ENCODE measurements at regions not wholly inside any gene's neighbourhood (a gene's known extent, or its start where the extent isn't known, plus 50 kb on each side); places are given as distances from the start of the nearest gene placed in this dataset.

DNA sequence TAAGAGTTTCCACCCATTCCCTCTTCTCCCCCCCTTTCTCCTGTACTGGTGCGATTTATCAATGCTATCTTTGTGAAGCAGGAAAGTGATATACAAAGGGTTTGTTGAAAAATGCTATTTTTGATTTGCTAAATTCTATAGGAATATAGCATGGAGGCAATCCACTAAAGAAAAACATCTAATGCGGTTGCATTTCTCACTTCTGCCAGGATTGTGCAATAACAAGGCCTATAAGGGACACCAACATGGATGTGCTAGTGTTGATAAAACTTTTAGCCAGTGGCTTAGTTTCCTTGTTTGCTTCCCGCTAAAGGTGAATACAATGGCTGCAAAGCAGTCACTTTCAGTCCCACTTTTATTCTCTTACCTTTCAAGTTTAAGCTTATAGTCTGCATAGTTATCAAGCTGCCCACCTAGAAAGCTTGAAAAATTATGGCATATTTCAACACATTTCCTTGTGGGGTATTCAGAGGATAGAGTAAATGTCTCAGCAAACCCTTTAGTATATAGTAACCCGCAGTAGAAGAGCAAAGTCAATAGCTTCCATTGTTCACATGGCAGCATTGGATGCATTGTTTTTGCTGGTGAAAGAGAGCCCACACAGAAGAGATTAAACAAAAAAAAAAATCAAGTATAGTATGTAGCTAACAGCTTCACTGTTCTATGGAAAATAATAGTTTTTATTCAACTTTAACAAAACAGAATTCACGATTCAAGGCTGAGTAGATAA lies 674.6 kb upstream of the SEMA6A start:
- intact Hi-C loops (cut with micrococcal nuclease) = no loop called here
- TF ChIP-seq, protein P1, sequence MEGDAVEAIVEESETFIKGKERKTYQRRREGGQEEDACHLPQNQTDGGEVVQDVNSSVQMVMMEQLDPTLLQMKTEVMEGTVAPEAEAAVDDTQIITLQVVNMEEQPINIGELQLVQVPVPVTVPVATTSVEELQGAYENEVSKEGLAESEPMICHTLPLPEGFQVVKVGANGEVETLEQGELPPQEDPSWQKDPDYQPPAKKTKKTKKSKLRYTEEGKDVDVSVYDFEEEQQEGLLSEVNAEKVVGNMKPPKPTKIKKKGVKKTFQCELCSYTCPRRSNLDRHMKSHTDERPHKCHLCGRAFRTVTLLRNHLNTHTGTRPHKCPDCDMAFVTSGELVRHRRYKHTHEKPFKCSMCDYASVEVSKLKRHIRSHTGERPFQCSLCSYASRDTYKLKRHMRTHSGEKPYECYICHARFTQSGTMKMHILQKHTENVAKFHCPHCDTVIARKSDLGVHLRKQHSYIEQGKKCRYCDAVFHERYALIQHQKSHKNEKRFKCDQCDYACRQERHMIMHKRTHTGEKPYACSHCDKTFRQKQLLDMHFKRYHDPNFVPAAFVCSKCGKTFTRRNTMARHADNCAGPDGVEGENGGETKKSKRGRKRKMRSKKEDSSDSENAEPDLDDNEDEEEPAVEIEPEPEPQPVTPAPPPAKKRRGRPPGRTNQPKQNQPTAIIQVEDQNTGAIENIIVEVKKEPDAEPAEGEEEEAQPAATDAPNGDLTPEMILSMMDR (IDR thresholded peaks at IDR 0.05; ENCODE audit: unreplicated experiment) = no peak
- no peak for DNase-seq (ENCODE audit: unreplicated experiment)
- Mint-ChIP-seq H3K27me3 (ENCODE audit: insufficient read depth, unreplicated experiment) (no peaks in the 10 kb centered on the region), H3K9me3 (ENCODE audit: unreplicated experiment) (no peaks in the 10 kb centered on the region), H3K27ac (ENCODE audit: low read depth, unreplicated experiment) (no peak overlapping the region), H3K36me3 (ENCODE audit: insufficient read depth, unreplicated experiment) (no peaks in the 10 kb centered on the region), H3K4me1 (ENCODE audit: insufficient read depth, unreplicated experiment) (no peaks in the 10 kb centered on the region), H3K4me3 (ENCODE audit: unreplicated experiment) (no peak overlapping the region)
- ChIA-PET POLR2A (interaction anchor here (0.6 kb wide), 1 partner anchor 61 kb away, joined by 3 read pairs; no protein-coding TSS in a partner anchor), CTCF (interaction anchor here (0.6 kb wide), 2 partner anchors 419 to 1651 kb away, joined by 3 to 5 read pairs; no protein-coding TSS in a partner anchor)
- no TSS peak for BruUV-seq (replicated peaks)

- intact Hi-C loops (cut with micrococcal nuclease) = no loop called here
- no peaks in the 10 kb centered on the region for H3K9me3 Mint-ChIP-seq (ENCODE audit: unreplicated experiment)
- TF ChIP-seq, protein P1 (IDR thresholded peaks at IDR 0.05; ENCODE audit: unreplicated experiment) = no peak
- H3K36me3 Mint-ChIP-seq (ENCODE audit: insufficient read depth, unreplicated experiment) = no peaks in the 10 kb centered on the region
- no peaks in the 10 kb centered on the region for H3K4me1 Mint-ChIP-seq (ENCODE audit: insufficient read depth, unreplicated experiment)
- no peak for DNase-seq (ENCODE audit: unreplicated experiment)
- H3K27me3 Mint-ChIP-seq (ENCODE audit: insufficient read depth, unreplicated experiment) = no peaks in the 10 kb centered on the region
- CTCF ChIA-PET = no interaction called here
- POLR2A ChIA-PET = interaction anchor here (1.2 kb wide), 1 partner anchor 9 kb away, joined by 4 read pairs; no protein-coding TSS in a partner anchor
- no peak overlapping the region for H3K4me3 Mint-ChIP-seq (ENCODE audit: unreplicated experiment)
- BruUV-seq (replicated peaks) = no TSS peak
- H3K27ac Mint-ChIP-seq (ENCODE audit: low read depth, unreplicated experiment) = no peak overlapping the region
Observed at GRCh38 chr5:117246424-117246823, 671.8 kb upstream of the SEMA6A start.

DNA sequence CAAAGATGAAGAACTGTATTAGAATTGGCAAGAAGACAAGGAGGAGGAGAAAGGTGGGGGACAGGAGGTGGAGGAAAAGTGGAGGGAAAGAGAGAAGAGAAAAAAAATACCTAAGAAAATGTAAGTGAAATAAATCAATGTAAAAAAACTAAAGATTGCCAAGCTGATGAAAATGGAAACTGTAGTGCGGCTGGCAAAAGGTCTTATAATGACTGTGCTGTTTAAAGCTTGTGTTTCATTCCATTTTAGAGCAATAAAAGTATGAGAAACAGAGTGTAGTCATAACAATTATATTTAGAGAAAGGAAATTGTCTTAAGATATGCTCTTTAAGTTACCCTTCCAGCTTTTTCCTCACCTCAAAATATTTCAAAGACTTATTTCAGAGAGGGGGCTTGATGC lies 670.5 kb upstream of the SEMA6A start:
- no peaks in the 10 kb centered on the region for H3K36me3 Mint-ChIP-seq (ENCODE audit: insufficient read depth, unreplicated experiment)
- DNase-seq (ENCODE audit: unreplicated experiment) = no peak
- H3K4me3 Mint-ChIP-seq (ENCODE audit: unreplicated experiment) = no peak overlapping the region
- no peaks in the 10 kb centered on the region for H3K27me3 Mint-ChIP-seq (ENCODE audit: insufficient read depth, unreplicated experiment)
- H3K27ac Mint-ChIP-seq (ENCODE audit: low read depth, unreplicated experiment) = no peak overlapping the region
- no peaks in the 10 kb centered on the region for H3K4me1 Mint-ChIP-seq (ENCODE audit: insufficient read depth, unreplicated experiment)
- BruUV-seq (replicated peaks) = no TSS peak
- no peaks in the 10 kb centered on the region for H3K9me3 Mint-ChIP-seq (ENCODE audit: unreplicated experiment)
- POLR2A ChIA-PET = interaction anchor here (1.0 kb wide), 1 partner anchor 10 kb away, joined by 3 read pairs; no protein-coding TSS in a partner anchor
- CTCF ChIA-PET = no interaction called here
- intact Hi-C loops (cut with micrococcal nuclease) = no loop called here
- TF ChIP-seq, protein P1 (IDR thresholded peaks at IDR 0.05; ENCODE audit: unreplicated experiment) = no peak

- BruUV-seq (replicated peaks) = no TSS peak
- Mint-ChIP-seq H3K4me1 (ENCODE audit: insufficient read depth, unreplicated experiment) (no peaks in the 10 kb centered on the region), H3K9me3 (ENCODE audit: unreplicated experiment) (no peaks in the 10 kb centered on the region), H3K36me3 (ENCODE audit: insufficient read depth, unreplicated experiment) (no peaks in the 10 kb centered on the region), H3K27me3 (ENCODE audit: insufficient read depth, unreplicated experiment) (no peaks in the 10 kb centered on the region), H3K4me3 (ENCODE audit: unreplicated experiment) (no peak overlapping the region), H3K27ac (ENCODE audit: low read depth, unreplicated experiment) (no peak overlapping the region)
- CTCF ChIA-PET = interaction anchor here (1.3 kb wide), 1 partner anchor 15 kb away, joined by 3 read pairs; no protein-coding TSS in a partner anchor
- TF ChIP-seq, protein P1 (IDR thresholded peaks at IDR 0.05; ENCODE audit: unreplicated experiment) = no peak
- no peak for DNase-seq (ENCODE audit: unreplicated experiment)
- intact Hi-C loops (cut with micrococcal nuclease) = no loop called here
- POLR2A ChIA-PET = no interaction called here
Observed at GRCh38 chr5:117242028-117242427, 667.4 kb upstream of the SEMA6A start.
